Epithelial cell of esophagus (primary cell): ENCODE measurements at regions not wholly inside any gene's neighbourhood (a gene's known extent, or its start where the extent isn't known, plus 50 kb on each side); places are given as distances from the start of the nearest gene placed in this dataset.

Experiments
- DNase-seq: peaks from one replicate; pipeline ENCODE4 v3.0.0; 2010; ENCODE audit warnings: low read depth
- H3K4me3 ChIP-seq: 2 replicates; pipeline ENCODE4 v1.5.1; 2011; ENCODE audit warnings: mild to moderate bottlenecking, low read length, control low read depth
- CTCF ChIP-seq: IDR thresholded peaks from 2 replicates; pipeline ENCODE4 v1.5.1; 2011; ENCODE audit warnings: low read depth, mild to moderate bottlenecking, low read length, control low read depth, inconsistent platforms; ENCODE audit not compliant: insufficient read depth; ENCODE audit errors: missing control alignments

- TF ChIP-seq CTCF = no peak
- DNase-seq = no peak
- no peak overlapping the region for H3K4me3 ChIP-seq
Observed at GRCh38 chr15:98422130-98422478, 226.2 kb upstream of the IGF1R start.

GRCh38 chr15:98425173-98425572 is 223.2 kb upstream of the IGF1R start:
- DNase-seq = no peak
- TF ChIP-seq CTCF = no peak
- no peak overlapping the region for H3K4me3 ChIP-seq

GRCh38 chr15:98427321-98427720 is 221.0 kb upstream of the IGF1R start:
- no peak for DNase-seq
- TF ChIP-seq CTCF = no peak
- no peak overlapping the region for H3K4me3 ChIP-seq

- TF ChIP-seq CTCF = peak; percentile 56
- H3K4me3 ChIP-seq = peak overlapping the region; percentile 46
- peak; percentile 75 for DNase-seq
Observed at GRCh38 chr15:98428253-98428989, 219.9 kb upstream of the IGF1R start.

GRCh38 chr15:98431171-98431570 is 217.2 kb upstream of the IGF1R start:
- TF ChIP-seq CTCF = no peak
- DNase-seq = no peak
- H3K4me3 ChIP-seq = no peak overlapping the region

- no peak for DNase-seq
- no peak for TF ChIP-seq CTCF
- no peak overlapping the region for H3K4me3 ChIP-seq
Observed at GRCh38 chr15:98433346-98433745, 215.0 kb upstream of the IGF1R start.

GRCh38 chr15:98433856-98434255 is 214.5 kb upstream of the IGF1R start:
- no peak for DNase-seq
- no peak for TF ChIP-seq CTCF
- H3K4me3 ChIP-seq = no peak overlapping the region
